HEK293 (cell line): ENCODE measurements at regions not wholly inside any gene's neighbourhood (a gene's known extent, or its start where the extent isn't known, plus 50 kb on each side); places are given as distances from the start of the nearest gene placed in this dataset.

ENCODE experiments used
- CTCF ChIA-PET: fragments of 350-600 bp; formaldehyde crosslinking; extraction: SDS; loops from one replicate; lab custom pipeline; 2021; ENCODE audit warnings: antibody characterized with exemption; lab: Yijun Ruan, JAX
- POLR2A ChIA-PET: fragments of 300-600 bp; formaldehyde crosslinking; extraction: SDS; loops from one replicate; lab custom pipeline; 2020; ENCODE audit warnings: antibody characterized with exemption, inconsistent platforms; lab: Yijun Ruan, JAX
- H3K27ac ChIP-seq: fragments of 200-500 bp; sonication (Bioruptor generic); 2 replicates; pipeline ENCODE4 v1.5.1; 2014; ENCODE audit warnings: low read depth, low read length, control low read depth, inconsistent platforms; ENCODE audit errors: extremely low read depth
- H3K36me3 ChIP-seq, 2 experiments: fragments of 200-500 bp in 1 of 2; sonication (Bioruptor generic) in 1 of 2; 1 replicate in 1 of 2; 2 replicates in 1 of 2; pipeline ENCODE4 v1.5.1; 2014 to 2017; ENCODE audit warnings: inconsistent platforms in 2 of 2, low read length in 2 of 2; ENCODE audit not compliant: control insufficient read depth in 2 of 2, insufficient read depth in 1 of 2
- H3K4me1 ChIP-seq: fragments of 200-500 bp; sonication (Bioruptor generic); 2 replicates; pipeline ENCODE4 v1.5.1; 2014; ENCODE audit warnings: mild to moderate bottlenecking, low read length, inconsistent platforms; ENCODE audit not compliant: control insufficient read depth, insufficient read depth
- H3K4me3 ChIP-seq: 2 replicates; pipeline ENCODE4 v1.5.1; 2011; ENCODE audit warnings: low read depth, mild to moderate bottlenecking, control low read depth, low read length, moderate library complexity
- H3K9me3 ChIP-seq: fragments of 200-500 bp; sonication (Bioruptor generic); 2 replicates; pipeline ENCODE4 v1.5.1; 2014; ENCODE audit warnings: low read depth, low read length, inconsistent platforms; ENCODE audit not compliant: control insufficient read depth, insufficient read depth
- INSM2 ChIP-seq: fragments of 450-650 bp; formaldehyde crosslinking; IDR thresholded peaks from 2 replicates; pipeline ENCODE4 v1.5.1; 2016; ENCODE audit warnings: missing biosample characterization, missing genetic modification characterization
- REPIN1 ChIP-seq: fragments of 450-650 bp; formaldehyde crosslinking; IDR thresholded peaks from 2 replicates; pipeline ENCODE4 v1.5.1; 2017; ENCODE audit warnings: missing biosample characterization, missing genetic modification characterization, low read depth
- YY2 ChIP-seq: fragments of 450-650 bp; formaldehyde crosslinking; IDR thresholded peaks from 2 replicates; pipeline ENCODE4 v1.5.1; 2016; ENCODE audit warnings: missing biosample characterization, missing genetic modification characterization
- ZIC2 ChIP-seq: fragments of 450-650 bp; formaldehyde crosslinking; IDR thresholded peaks from 2 replicates; pipeline ENCODE4 v1.5.1; 2016; ENCODE audit warnings: missing biosample characterization, missing genetic modification characterization
- ZNF211 ChIP-seq: fragments of 450-650 bp; formaldehyde crosslinking; IDR thresholded peaks from 2 replicates; pipeline ENCODE4 v1.5.1; 2016; ENCODE audit warnings: low read depth, missing biosample characterization, missing genetic modification characterization
- ZNF558 ChIP-seq: fragments of 450-650 bp; formaldehyde crosslinking; IDR thresholded peaks from 2 replicates; pipeline ENCODE4 v1.5.1; 2016; ENCODE audit warnings: missing biosample characterization, missing genetic modification characterization
- ZNF626 ChIP-seq: fragments of 450-650 bp; sonication (Bioruptor Pico); formaldehyde crosslinking; IDR thresholded peaks from 2 replicates; pipeline ENCODE4 v1.5.1; 2018; ENCODE audit warnings: missing biosample characterization, missing genetic modification characterization, inconsistent platforms
- ZNF660 ChIP-seq: fragments of 450-650 bp; IDR thresholded peaks from 2 replicates; pipeline ENCODE4 v1.5.1; 2018; ENCODE audit warnings: missing biosample characterization, mild to moderate bottlenecking, missing genetic modification characterization
- ZNF768 ChIP-seq: fragments of 450-650 bp; formaldehyde crosslinking; IDR thresholded peaks from 2 replicates; pipeline ENCODE4 v1.5.1; 2018; ENCODE audit warnings: missing biosample characterization, mild to moderate bottlenecking, missing genetic modification characterization
- ZNF777 ChIP-seq: fragments of 450-650 bp; formaldehyde crosslinking; IDR thresholded peaks from 2 replicates; pipeline ENCODE4 v1.5.1; 2017; ENCODE audit warnings: missing biosample characterization, missing genetic modification characterization, borderline replicate concordance
- ZSCAN18 ChIP-seq: fragments of 450-650 bp; formaldehyde crosslinking; IDR thresholded peaks from 2 replicates; pipeline ENCODE4 v1.5.1; 2016; ENCODE audit warnings: missing biosample characterization, missing genetic modification characterization
- TF ChIP-seq, protein P1 (sequence below): fragments of 450-650 bp; IDR thresholded peaks from 2 replicates; pipeline ENCODE4 v1.5.1; 2018; ENCODE audit warnings: missing biosample characterization, missing genetic modification characterization
- TF ChIP-seq, protein P2 (sequence below): fragments of 450-650 bp; formaldehyde crosslinking; IDR thresholded peaks from 2 replicates; pipeline ENCODE4 v1.5.1; 2016; ENCODE audit warnings: missing biosample characterization, missing genetic modification characterization
- TF ChIP-seq, protein P3 (sequence below): fragments of 450-650 bp; formaldehyde crosslinking; conservative IDR thresholded peaks from 2 replicates; pipeline ENCODE4 v1.5.1; 2016; ENCODE audit warnings: low read depth, missing biosample characterization, missing genetic modification characterization
- TF ChIP-seq, protein P4 (sequence below): fragments of 450-650 bp; formaldehyde crosslinking; IDR thresholded peaks from 2 replicates; pipeline ENCODE4 v1.5.1; 2016; ENCODE audit warnings: missing biosample characterization, missing genetic modification characterization

DNA sequence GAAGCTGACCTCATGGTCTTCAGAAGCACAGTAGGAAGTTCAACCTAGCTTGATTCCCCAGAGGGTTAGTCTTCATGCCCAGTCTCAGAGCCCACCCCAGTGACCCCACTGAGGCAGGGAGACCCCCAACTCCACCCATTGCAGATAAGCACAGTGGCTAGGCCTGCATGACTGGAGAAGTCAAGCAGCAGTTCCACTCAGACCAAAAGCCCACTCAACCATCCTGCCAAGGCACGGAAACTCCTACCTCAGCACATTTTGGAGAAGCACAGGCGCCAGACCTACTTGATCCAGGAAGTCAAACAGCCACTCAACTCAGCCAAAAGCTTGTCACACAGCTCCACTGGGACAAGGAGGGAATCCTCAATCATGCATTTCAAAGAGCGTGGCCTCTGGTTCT is 78.4 kb upstream of the HTR1E start:
- POLR2A ChIA-PET: no interaction called here
- H3K4me3 ChIP-seq: no peak overlapping the region
- TF ChIP-seq, protein P1, sequence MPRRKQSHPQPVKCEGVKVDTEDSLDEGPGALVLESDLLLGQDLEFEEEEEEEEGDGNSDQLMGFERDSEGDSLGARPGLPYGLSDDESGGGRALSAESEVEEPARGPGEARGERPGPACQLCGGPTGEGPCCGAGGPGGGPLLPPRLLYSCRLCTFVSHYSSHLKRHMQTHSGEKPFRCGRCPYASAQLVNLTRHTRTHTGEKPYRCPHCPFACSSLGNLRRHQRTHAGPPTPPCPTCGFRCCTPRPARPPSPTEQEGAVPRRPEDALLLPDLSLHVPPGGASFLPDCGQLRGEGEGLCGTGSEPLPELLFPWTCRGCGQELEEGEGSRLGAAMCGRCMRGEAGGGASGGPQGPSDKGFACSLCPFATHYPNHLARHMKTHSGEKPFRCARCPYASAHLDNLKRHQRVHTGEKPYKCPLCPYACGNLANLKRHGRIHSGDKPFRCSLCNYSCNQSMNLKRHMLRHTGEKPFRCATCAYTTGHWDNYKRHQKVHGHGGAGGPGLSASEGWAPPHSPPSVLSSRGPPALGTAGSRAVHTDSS: no peak
- TF ChIP-seq REPIN1 (tag by site-specific recombination) (no peak), ZIC2 (no peak), ZNF777 (tag by site-specific recombination) (no peak), ZNF626 (tag by site-specific recombination) (no peak), ZNF660 (tag by site-specific recombination) (no peak)
- TF ChIP-seq, protein P2, sequence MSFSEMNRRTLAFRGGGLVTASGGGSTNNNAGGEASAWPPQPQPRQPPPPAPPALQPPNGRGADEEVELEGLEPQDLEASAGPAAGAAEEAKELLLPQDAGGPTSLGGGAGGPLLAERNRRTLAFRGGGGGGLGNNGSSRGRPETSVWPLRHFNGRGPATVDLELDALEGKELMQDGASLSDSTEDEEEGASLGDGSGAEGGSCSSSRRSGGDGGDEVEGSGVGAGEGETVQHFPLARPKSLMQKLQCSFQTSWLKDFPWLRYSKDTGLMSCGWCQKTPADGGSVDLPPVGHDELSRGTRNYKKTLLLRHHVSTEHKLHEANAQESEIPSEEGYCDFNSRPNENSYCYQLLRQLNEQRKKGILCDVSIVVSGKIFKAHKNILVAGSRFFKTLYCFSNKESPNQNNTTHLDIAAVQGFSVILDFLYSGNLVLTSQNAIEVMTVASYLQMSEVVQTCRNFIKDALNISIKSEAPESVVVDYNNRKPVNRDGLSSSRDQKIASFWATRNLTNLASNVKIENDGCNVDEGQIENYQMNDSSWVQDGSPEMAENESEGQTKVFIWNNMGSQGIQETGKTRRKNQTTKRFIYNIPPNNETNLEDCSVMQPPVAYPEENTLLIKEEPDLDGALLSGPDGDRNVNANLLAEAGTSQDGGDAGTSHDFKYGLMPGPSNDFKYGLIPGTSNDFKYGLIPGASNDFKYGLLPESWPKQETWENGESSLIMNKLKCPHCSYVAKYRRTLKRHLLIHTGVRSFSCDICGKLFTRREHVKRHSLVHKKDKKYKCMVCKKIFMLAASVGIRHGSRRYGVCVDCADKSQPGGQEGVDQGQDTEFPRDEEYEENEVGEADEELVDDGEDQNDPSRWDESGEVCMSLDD: no peak
- TF ChIP-seq, protein P3, sequence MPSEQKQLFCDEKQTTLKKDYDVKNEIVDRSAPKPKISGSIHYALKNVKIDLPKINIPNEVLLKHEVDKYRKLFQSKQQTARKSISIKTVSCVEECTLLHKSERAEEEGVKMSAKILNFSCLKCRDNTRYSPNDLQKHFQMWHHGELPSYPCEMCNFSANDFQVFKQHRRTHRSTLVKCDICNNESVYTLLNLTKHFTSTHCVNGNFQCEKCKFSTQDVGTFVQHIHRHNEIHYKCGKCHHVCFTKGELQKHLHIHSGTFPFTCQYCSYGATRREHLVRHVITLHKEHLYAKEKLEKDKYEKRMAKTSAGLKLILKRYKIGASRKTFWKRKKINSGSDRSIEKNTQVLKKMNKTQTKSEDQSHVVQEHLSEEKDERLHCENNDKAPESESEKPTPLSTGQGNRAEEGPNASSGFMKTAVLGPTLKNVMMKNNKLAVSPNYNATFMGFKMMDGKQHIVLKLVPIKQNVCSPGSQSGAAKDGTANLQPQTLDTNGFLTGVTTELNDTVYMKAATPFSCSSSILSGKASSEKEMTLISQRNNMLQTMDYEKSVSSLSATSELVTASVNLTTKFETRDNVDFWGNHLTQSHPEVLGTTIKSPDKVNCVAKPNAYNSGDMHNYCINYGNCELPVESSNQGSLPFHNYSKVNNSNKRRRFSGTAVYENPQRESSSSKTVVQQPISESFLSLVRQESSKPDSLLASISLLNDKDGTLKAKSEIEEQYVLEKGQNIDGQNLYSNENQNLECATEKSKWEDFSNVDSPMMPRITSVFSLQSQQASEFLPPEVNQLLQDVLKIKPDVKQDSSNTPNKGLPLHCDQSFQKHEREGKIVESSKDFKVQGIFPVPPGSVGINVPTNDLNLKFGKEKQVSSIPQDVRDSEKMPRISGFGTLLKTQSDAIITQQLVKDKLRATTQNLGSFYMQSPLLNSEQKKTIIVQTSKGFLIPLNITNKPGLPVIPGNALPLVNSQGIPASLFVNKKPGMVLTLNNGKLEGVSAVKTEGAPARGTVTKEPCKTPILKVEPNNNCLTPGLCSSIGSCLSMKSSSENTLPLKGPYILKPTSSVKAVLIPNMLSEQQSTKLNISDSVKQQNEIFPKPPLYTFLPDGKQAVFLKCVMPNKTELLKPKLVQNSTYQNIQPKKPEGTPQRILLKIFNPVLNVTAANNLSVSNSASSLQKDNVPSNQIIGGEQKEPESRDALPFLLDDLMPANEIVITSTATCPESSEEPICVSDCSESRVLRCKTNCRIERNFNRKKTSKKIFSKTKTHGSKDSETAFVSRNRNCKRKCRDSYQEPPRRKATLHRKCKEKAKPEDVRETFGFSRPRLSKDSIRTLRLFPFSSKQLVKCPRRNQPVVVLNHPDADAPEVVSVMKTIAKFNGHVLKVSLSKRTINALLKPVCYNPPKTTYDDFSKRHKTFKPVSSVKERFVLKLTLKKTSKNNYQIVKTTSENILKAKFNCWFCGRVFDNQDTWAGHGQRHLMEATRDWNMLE (tag by site-specific recombination): no peak
- TF ChIP-seq, protein P4, sequence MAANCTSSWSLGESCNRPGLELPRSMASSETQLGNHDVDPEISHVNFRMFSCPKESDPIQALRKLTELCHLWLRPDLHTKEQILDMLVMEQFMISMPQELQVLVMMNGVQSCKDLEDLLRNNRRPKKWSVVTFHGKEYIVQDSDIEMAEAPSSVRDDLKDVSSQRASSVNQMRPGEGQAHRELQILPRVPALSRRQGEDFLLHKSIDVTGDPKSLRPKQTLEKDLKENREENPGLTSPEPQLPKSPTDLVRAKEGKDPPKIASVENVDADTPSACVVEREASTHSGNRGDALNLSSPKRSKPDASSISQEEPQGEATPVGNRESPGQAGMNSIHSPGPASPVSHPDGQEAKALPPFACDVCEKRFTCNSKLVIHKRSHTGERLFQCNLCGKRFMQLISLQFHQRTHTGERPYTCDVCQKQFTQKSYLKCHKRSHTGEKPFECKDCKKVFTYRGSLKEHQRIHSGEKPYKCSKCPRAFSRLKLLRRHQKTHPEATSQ (tag by site-specific recombination): no peak
- no peak overlapping the region for H3K27ac ChIP-seq
- H3K36me3 ChIP-seq: no peaks in the 10 kb centered on the region
- H3K9me3 ChIP-seq: no peaks in the 10 kb centered on the region
- no peaks in the 10 kb centered on the region for H3K4me1 ChIP-seq
- CTCF ChIA-PET: interaction anchor here (0.6 to 1.4 kb wide), 3 partner anchors 71 to 173 kb away, joined by 3 to 5 read pairs (median 4); no protein-coding TSS in a partner anchor

- no peaks in the 10 kb centered on the region for H3K4me1 ChIP-seq
- H3K4me3 ChIP-seq: no peak overlapping the region
- no peaks in the 10 kb centered on the region for H3K36me3 ChIP-seq
- ChIA-PET CTCF (interaction anchor here (0.7 to 1.5 kb wide), 7 partner anchors 25 to 935 kb away, joined by 3 to 9 read pairs (median 3); no protein-coding TSS in a partner anchor), POLR2A (no interaction called here)
- no peaks in the 10 kb centered on the region for H3K9me3 ChIP-seq
- H3K27ac ChIP-seq: no peak overlapping the region
- TF ChIP-seq ZNF211 (tag by site-specific recombination) (no peak), ZSCAN18 (tag by site-specific recombination) (no peak), ZNF768 (tag by site-specific recombination) (no peak), YY2 (tag by site-specific recombination) (no peak), ZNF558 (tag by site-specific recombination) (no peak), INSM2 (tag by site-specific recombination) (no peak)
- TF ChIP-seq, protein P3 (tag by site-specific recombination): no peak
Observed at GRCh38 chr6:86857783-86858182, 79.5 kb upstream of the HTR1E start.
